Epidermal melanocyte (primary cell): ENCODE measurements at regions not wholly inside any gene's neighbourhood (a gene's known extent, or its start where the extent isn't known, plus 50 kb on each side); places are given as distances from the start of the nearest gene placed in this dataset.

Source experiments
- DNase-seq: peaks from one replicate; pipeline ENCODE4 v3.0.0; 2011; ENCODE audit warnings: low spot score; ENCODE audit not compliant: insufficient read length

- no peak for DNase-seq
These were observed 50.8 kb upstream of the TSHZ2 start for GRCh38 chr20:52921340-52921739.

- no peak for DNase-seq
These were observed 53.8 kb upstream of the TSHZ2 start for GRCh38 chr20:52918311-52918710.

- DNase-seq: no peak
These were observed 56.6 kb upstream of the TSHZ2 start for GRCh38 chr20:52915564-52915963.

- DNase-seq: no peak
These were observed 57.3 kb upstream of the TSHZ2 start for GRCh38 chr20:52914870-52915269.

GRCh38 chr20:52913650-52914387, 58.3 kb upstream of the TSHZ2 start:
- DNase-seq: no peak

- no peak for DNase-seq
These were observed 66.7 kb upstream of the TSHZ2 start for GRCh38 chr20:52905241-52905994.

GRCh38 chr20:52904837-52905236, 67.3 kb upstream of the TSHZ2 start:
- no peak for DNase-seq

- DNase-seq: no peak
These were observed 73.0 kb upstream of the TSHZ2 start for GRCh38 chr20:52899041-52899608.

- no peak for DNase-seq
These were observed 75.8 kb upstream of the TSHZ2 start for GRCh38 chr20:52896348-52896747.

GRCh38 chr20:52895701-52896100, 76.5 kb upstream of the TSHZ2 start:
- DNase-seq: no peak

GRCh38 chr20:52895235-52895634, 76.9 kb upstream of the TSHZ2 start:
- no peak for DNase-seq

- DNase-seq: no peak
These were observed 78.7 kb upstream of the TSHZ2 start for GRCh38 chr20:52893498-52893897.

GRCh38 chr20:52892023-52892422, 80.1 kb upstream of the TSHZ2 start:
- no peak for DNase-seq

- DNase-seq: no peak
These were observed 82.0 kb upstream of the TSHZ2 start for GRCh38 chr20:52890130-52890529.

- no peak for DNase-seq
These were observed 82.9 kb upstream of the TSHZ2 start for GRCh38 chr20:52889225-52889624.

- no peak for DNase-seq
These were observed 84.1 kb upstream of the TSHZ2 start for GRCh38 chr20:52888096-52888495.

GRCh38 chr20:52880997-52881396, 91.2 kb upstream of the TSHZ2 start:
- DNase-seq: no peak

GRCh38 chr20:52880259-52880658, 91.9 kb upstream of the TSHZ2 start:
- no peak for DNase-seq

- DNase-seq: no peak
These were observed 97.9 kb upstream of the TSHZ2 start for GRCh38 chr20:52874241-52874640.

- DNase-seq: no peak
These were observed 102.3 kb upstream of the TSHZ2 start for GRCh38 chr20:52869698-52870501.

GRCh38 chr20:52869276-52869675, 102.9 kb upstream of the TSHZ2 start:
- DNase-seq: no peak

GRCh38 chr20:52867305-52867704, 104.9 kb upstream of the TSHZ2 start:
- no peak for DNase-seq
